Omental fat pad (tissue), 3 donors: ENCODE measurements at regions not wholly inside any gene's neighbourhood (a gene's known extent, or its start where the extent isn't known, plus 50 kb on each side); places are given as distances from the start of the nearest gene placed in this dataset.

Experiments used
- ATAC-seq: fragments of 150-250 bp; one replicate; pipeline ENCODE4 v1.9.1; 2016; ENCODE audit warnings: mild to moderate bottlenecking, moderate library complexity; ENCODE audit not compliant: low FRiP score
- DNase-seq: peaks from one replicate; pipeline ENCODE4 v3.0.0-alpha.2; 2019; ENCODE audit warnings: low spot score
- TF ChIP-seq, protein P1 (sequence below), 3 donors: fragments of 450-650 bp; IDR thresholded peaks; one replicate each; pipeline ENCODE4 v1.5.1; 2016 to 2017; ENCODE audit warnings: antibody characterized with exemption in 3 of 3, mild to moderate bottlenecking in 3 of 3, moderate library complexity in 2 of 3

DNA sequence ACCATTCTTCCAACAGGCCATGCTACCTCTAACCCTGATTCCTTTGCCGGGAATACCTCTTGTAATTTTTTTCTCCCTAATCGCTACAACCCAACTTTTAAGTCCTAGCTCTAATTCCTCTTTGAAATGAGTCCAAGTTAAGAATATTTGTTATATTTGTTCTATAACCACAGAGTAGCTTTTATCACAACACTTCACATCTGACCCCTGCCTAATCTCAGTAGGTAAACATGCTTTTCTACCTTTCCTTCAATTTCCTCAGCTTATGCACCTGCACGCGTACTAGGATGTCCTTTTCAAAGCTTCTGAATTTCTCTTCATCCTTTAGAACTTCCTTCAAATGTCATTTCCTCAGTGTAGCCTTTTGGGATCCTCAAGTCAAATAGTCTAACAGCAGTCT is 915.5 kb upstream of the LCORL start:
- TF ChIP-seq, protein P1, sequence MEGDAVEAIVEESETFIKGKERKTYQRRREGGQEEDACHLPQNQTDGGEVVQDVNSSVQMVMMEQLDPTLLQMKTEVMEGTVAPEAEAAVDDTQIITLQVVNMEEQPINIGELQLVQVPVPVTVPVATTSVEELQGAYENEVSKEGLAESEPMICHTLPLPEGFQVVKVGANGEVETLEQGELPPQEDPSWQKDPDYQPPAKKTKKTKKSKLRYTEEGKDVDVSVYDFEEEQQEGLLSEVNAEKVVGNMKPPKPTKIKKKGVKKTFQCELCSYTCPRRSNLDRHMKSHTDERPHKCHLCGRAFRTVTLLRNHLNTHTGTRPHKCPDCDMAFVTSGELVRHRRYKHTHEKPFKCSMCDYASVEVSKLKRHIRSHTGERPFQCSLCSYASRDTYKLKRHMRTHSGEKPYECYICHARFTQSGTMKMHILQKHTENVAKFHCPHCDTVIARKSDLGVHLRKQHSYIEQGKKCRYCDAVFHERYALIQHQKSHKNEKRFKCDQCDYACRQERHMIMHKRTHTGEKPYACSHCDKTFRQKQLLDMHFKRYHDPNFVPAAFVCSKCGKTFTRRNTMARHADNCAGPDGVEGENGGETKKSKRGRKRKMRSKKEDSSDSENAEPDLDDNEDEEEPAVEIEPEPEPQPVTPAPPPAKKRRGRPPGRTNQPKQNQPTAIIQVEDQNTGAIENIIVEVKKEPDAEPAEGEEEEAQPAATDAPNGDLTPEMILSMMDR (IDR thresholded peaks at IDR 0.05), result no peak
- ATAC-seq (no peak), DNase-seq (no peak)

DNA sequence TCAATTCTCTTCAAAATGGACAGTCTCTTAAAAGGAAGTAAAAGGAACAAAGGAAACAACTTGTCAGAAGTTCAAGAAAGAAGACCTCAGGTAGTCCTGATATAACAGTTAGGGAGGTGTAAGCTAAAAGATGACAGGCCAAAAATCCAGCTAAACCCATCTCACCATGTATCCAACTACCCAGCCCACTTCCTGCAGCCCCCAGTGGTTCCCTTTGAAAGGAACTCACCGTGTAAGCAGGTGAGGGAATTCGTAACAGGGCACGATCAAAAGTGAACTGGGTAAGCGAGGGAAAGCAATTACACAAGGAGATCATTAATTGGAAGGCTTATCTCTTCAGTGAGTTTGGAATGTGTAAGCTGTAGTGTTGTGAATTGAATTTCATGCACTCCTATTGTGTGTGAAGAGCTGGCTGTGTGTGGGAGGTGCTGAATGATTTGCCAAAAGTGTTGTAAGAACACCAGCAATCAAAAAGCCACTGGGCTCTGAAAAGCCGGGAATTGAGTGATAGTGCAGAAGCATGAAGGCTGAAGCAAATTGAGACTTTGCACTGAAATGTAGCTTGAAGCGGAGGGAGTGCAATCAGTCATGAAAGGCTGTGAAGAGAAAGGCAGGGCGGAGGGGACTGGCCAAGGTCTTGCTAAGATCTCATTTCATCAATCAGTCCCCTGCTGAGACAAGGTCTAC is 914.2 kb upstream of the LCORL start:
- TF ChIP-seq, protein P1 (IDR thresholded peaks at IDR 0.05), result no peak
- ATAC-seq, result peak; percentile 61
- no peak for DNase-seq

DNA sequence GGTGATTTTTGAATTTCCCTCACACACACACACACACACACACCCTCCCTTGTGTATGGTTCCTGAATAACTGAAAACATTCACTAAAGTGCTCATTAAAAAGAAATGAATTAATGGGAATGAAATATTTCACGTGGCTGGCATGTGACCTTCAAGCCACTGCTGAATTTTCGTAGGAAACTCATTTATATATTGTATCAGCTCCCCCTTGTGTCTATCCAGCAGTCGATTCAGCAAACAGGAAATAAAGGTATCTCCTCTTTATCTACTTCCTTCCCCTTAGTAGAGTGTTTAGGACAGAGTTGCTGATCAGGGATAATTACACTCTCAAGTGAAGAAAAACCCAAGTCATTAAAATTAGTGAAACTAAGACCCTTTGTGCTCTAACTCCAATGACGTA is 912.6 kb upstream of the LCORL start:
- TF ChIP-seq, protein P1 (IDR thresholded peaks at IDR 0.05), result no peak
- DNase-seq (no peak), ATAC-seq (no peak)

DNA sequence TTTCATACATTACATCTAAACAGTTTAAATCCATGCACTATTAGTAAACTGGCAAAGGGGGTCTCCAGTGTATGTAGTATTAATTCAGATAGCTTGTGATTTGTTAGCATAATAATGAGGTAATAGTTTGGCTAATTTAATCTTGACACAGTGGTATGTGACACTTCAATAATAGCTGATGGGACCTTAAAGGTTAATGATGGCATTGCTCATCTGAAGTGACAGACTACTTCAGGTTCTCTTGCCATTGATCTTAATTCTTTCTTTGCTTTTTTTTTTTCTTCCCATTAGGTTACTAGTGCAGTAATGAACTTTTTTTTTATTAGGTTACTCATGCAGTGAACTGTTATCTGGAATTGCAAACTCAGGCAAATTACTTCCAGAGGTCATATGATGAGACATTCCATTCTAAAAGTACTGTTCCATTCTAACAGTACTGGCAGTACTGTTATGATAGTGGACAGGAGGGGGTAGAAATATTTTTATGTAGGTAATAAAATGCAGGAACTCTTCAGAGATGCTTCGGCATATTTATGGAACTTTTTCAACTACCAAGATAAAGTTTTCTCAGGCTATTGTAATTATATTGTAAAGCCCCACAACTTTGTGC is 911.3 kb upstream of the LCORL start:
- DNase-seq (no peak), ATAC-seq (no peak)

DNA sequence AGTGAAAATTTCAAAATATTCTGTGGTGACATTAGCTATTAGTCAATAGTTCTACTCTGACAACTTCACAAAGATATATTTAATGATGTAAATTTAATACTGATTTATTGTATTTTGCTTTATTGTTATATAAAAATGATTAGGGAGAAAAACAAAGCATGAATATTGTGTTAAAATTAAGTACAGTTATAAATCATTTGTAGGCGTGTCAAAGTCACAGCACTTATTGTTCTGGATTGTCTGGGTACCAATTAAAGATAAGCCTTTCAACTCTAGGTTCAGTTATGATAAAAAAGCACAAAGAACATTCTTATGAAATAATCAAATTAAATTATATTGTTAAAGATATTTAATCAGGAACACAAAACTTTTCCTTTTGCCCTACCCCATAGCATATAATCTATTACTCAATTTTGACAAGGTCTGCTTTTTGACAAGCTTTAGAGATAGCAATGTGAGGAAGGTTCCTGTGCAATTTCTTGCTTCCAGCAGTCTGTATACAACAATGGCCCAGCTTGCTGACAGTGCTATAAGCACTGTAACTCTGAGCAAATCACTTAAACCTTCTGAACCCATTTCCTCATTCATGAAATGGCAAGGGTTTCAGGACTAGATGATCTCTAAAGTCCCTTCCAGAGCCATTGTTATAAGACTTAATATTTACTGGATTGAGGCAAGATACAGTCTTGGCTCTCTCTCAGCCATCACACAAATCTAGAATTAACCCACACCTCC is 910.3 kb upstream of the LCORL start:
- TF ChIP-seq, protein P1 (IDR thresholded peaks at IDR 0.05), result no peak
- ATAC-seq, result no peak
- no peak for DNase-seq

More for the DNA sequence above, 911.3 kb upstream of the LCORL start:
- TF ChIP-seq, protein P1 (IDR thresholded peaks at IDR 0.05), result no peak

DNA sequence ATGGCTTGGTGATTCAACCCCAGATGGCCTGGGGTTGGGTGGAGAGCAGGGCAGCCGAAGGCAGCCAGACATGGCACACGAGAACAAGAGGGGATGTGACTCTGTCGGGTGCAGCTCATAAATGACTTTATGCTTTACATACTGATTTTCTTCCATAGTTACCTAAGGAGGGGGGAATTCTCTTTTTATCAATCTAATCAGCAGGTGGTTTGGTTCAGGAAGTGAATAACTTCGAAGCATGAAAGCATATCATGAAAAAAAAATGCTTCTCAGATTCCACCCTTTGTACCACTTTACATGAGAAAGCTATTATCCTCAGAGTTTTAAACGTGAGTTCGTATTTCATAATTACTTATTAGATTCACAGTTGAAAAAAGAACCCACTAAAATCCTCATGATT is 908.9 kb upstream of the LCORL start:
- DNase-seq (no peak), ATAC-seq (no peak)
- TF ChIP-seq, protein P1 (IDR thresholded peaks at IDR 0.05), result no peak
